PC-3 (cell line): ENCODE measurements at regions not wholly inside any gene's neighbourhood (a gene's known extent, or its start where the extent isn't known, plus 50 kb on each side); places are given as distances from the start of the nearest gene placed in this dataset.

ENCODE experiments used
- ATAC-seq: fragments of 200-7000 bp; cut with Tn5 transposase; 2 replicates; pipeline ENCODE4 v1.9.1; 2020; ENCODE audit warnings: mild to moderate bottlenecking, moderate library complexity
- BruUV-seq: library from RNA; stranded (reverse); fragments of 400-500 nt; replicated peaks from 2 replicates; lab custom pipeline; 2021; lab: Mats Ljungman, UMichigan
- CTCF ChIA-PET: fragments of 300-600 bp; sonication (Branson Sonifier 250); formaldehyde crosslinking; loops from one replicate; lab custom pipeline; 2022; ENCODE audit warnings: antibody characterized with exemption; lab: Charles Lee
- POLR2A ChIA-PET: fragments of 300-600 bp; sonication (Branson Sonifier 250); formaldehyde crosslinking; loops from one replicate; lab custom pipeline; 2022; ENCODE audit warnings: antibody characterized with exemption; ENCODE audit not compliant: unreplicated experiment; lab: Charles Lee
- DNase-seq: peaks from one replicate; pipeline ENCODE4 v3.0.0-alpha.2; 2015
- H2AFZ ChIP-seq: fragments of 300-600 bp; sonication (generic); 2 replicates; pipeline ENCODE4 v1.6.0; 2016; ENCODE audit warnings: antibody characterized with exemption, low read length
- H3F3A ChIP-seq: fragments of 300-600 bp; sonication (generic); one replicate; pipeline ENCODE4 v1.6.0; 2017; ENCODE audit warnings: antibody characterized with exemption, low read length, control low read depth, mild to moderate bottlenecking; ENCODE audit not compliant: unreplicated experiment
- H3K27ac ChIP-seq: fragments of 300-600 bp; sonication (generic); 2 replicates; pipeline ENCODE4 v1.5.1; 2016; ENCODE audit warnings: mild to moderate bottlenecking, low read length
- H3K27me3 ChIP-seq: fragments of 300-600 bp; sonication (generic); 2 replicates; pipeline ENCODE4 v1.6.1; 2016; ENCODE audit warnings: low read length, mixed read lengths
- H3K36me3 ChIP-seq: fragments of 300-600 bp; sonication (generic); 2 replicates; pipeline ENCODE4 v1.6.1; 2016; ENCODE audit warnings: low read depth, mixed run types, low read length, mixed read lengths
- H3K4me1 ChIP-seq: fragments of 300-600 bp; sonication (generic); 2 replicates; pipeline ENCODE4 v1.5.1; 2016; ENCODE audit warnings: low read length; ENCODE audit not compliant: insufficient read depth
- H3K4me2 ChIP-seq: fragments of 300-600 bp; sonication (generic); 2 replicates; pipeline ENCODE4 v1.6.0; 2016; ENCODE audit warnings: low read length
- H3K4me3 ChIP-seq: fragments of 300-600 bp; sonication (generic); 2 replicates; pipeline ENCODE4 v1.5.1; 2016; ENCODE audit warnings: mild to moderate bottlenecking, low read length, mixed read lengths
- H3K79me2 ChIP-seq: fragments of 300-600 bp; sonication (generic); 2 replicates; pipeline ENCODE4 v1.6.1; 2017; ENCODE audit warnings: low read length, mixed read lengths
- H3K9ac ChIP-seq: fragments of 300-600 bp; sonication (generic); 2 replicates; pipeline ENCODE4 v1.6.0; 2016; ENCODE audit warnings: mild to moderate bottlenecking, low read length
- H3K9me2 ChIP-seq: fragments of 300-600 bp; sonication (generic); replicated peaks from 2 replicates; pipeline ENCODE4 v1.6.1; 2016; ENCODE audit warnings: mixed run types, low read length, mixed read lengths
- H3K9me3 ChIP-seq: fragments of 300-600 bp; sonication (generic); 2 replicates; pipeline ENCODE4 v1.6.1; 2016; ENCODE audit warnings: low read length, mixed read lengths
- H4K20me1 ChIP-seq: fragments of 300-600 bp; sonication (generic); 2 replicates; pipeline ENCODE4 v1.6.1; 2016; ENCODE audit warnings: low read length, mixed read lengths
- EZH2 ChIP-seq: fragments of 300-600 bp; sonication (generic); IDR thresholded peaks from one replicate; pipeline ENCODE4 v1.6.1; 2017; ENCODE audit warnings: antibody characterized with exemption, mild to moderate bottlenecking, low read length; ENCODE audit not compliant: unreplicated experiment
- EZH2phosphoT487 ChIP-seq: fragments of 300-600 bp; sonication (generic); IDR thresholded peaks from 2 replicates; pipeline ENCODE4 v1.6.1; 2018; ENCODE audit warnings: mild to moderate bottlenecking, antibody characterized with exemption, low read length, borderline replicate concordance
- intact Hi-C: fragments of 100-400 bp; cut with micrococcal nuclease; formaldehyde crosslinking; loops from 2 replicates; pipeline ENCODE4 v1.9.0; 2023
- TF ChIP-seq, protein P1 (sequence below): fragments of 300-600 bp; sonication (generic); conservative IDR thresholded peaks from 2 replicates; pipeline ENCODE4 v1.5.1; 2017; ENCODE audit warnings: antibody characterized with exemption, low read depth, mild to moderate bottlenecking, low read length

DNA sequence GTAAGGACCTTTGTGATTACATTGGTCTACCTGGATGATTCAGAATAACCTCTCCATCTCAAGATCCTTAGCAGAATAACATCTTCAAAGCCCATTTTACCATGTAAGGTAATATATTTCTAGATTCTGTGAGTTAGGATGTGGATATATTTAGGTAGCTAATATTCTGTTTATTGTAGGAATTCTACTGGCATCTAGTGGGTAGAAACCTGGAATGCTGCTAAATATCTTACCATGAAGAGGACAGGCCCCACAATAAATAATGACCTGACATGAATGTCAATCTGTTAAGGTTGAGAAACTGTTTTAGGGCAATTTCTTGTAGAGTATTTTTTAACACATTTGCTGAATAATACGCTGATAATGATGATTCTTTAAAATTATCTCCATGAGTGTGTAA, 426.8 kb downstream of the MAN2A1 start:
- TF ChIP-seq EZH2: no peak
- no peak for TF ChIP-seq EZH2phosphoT487
- TF ChIP-seq, protein P1, sequence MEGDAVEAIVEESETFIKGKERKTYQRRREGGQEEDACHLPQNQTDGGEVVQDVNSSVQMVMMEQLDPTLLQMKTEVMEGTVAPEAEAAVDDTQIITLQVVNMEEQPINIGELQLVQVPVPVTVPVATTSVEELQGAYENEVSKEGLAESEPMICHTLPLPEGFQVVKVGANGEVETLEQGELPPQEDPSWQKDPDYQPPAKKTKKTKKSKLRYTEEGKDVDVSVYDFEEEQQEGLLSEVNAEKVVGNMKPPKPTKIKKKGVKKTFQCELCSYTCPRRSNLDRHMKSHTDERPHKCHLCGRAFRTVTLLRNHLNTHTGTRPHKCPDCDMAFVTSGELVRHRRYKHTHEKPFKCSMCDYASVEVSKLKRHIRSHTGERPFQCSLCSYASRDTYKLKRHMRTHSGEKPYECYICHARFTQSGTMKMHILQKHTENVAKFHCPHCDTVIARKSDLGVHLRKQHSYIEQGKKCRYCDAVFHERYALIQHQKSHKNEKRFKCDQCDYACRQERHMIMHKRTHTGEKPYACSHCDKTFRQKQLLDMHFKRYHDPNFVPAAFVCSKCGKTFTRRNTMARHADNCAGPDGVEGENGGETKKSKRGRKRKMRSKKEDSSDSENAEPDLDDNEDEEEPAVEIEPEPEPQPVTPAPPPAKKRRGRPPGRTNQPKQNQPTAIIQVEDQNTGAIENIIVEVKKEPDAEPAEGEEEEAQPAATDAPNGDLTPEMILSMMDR: no peak
- peaks cover 7% of the 10 kb centered on the region; the same call in 1 of the 2 replicates for H3K9me3 ChIP-seq
- POLR2A ChIA-PET: no interaction called here
- H3K27ac ChIP-seq: no peak overlapping the region
- H4K20me1 ChIP-seq: no peaks in the 10 kb centered on the region
- CTCF ChIA-PET: no interaction called here
- intact Hi-C loops: no loop called here
- H3K79me2 ChIP-seq: no peaks in the 10 kb centered on the region
- H3K9ac ChIP-seq: no peak overlapping the region
- H3K4me2 ChIP-seq: no peak overlapping the region
- H3K9me2 ChIP-seq: no peaks in the 10 kb centered on the region
- no peak for ATAC-seq
- BruUV-seq: no TSS peak
- no peaks in the 10 kb centered on the region for H3K27me3 ChIP-seq
- peaks cover 12% of the 10 kb centered on the region for H3K4me1 ChIP-seq
- no peaks in the 10 kb centered on the region for H3F3A ChIP-seq
- no peak overlapping the region for H2AFZ ChIP-seq
- H3K4me3 ChIP-seq: no peak overlapping the region
- H3K36me3 ChIP-seq: no peaks in the 10 kb centered on the region
- no peak for DNase-seq

DNA sequence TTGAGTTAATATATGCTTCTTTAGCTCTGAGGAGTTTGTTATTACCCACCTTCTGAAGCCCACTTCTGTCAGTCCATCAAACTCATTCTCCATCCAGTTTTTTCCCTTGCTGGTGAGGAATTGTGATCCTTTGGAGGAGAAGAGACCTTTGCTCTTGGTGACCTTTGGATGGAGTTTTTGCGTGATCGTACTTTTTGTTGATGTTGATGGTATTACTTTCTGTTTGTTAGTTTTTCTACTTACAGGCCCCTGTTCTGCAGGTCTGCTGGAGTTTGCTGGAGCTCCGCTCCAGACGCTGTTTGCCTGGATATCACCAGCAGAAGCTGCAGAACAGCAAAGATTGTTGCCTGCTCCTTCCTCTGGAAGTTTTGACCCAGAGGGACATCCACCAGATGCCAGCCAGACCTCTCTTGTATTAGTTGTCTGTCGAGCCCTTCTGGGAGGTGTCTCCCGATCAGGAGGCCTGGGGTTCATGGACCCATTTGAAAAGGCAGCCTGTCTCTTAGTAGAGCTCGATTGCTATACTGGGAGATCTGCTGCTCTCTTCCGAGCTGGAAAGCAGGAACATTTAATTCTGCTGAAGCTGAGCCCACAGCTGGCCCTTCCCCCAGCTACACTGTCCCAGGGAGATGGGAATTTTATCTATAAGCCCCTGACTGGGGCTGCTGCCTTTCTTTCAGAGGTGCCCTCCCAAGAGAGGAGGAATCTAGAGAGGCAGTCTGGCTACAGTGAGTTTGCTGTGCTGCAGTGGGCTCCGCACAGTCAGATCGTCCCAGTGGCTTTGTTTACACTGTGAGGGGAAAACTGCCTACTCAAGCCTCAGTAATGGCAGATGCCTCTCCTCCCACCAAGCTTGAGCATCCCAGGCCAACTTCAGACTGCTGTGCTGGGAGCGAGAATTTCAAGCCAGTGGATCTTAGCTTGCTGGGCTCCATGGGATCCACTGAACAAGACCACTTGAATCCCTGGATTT, 445.5 kb downstream of the MAN2A1 start:
- POLR2A ChIA-PET: no interaction called here

More for the DNA sequence above, 445.5 kb downstream of the MAN2A1 start:
- H2AFZ ChIP-seq: no peak overlapping the region
- no peak overlapping the region for H3K9ac ChIP-seq
- BruUV-seq: no TSS peak
- ATAC-seq (no peak), DNase-seq (no peak)
- intact Hi-C loops: no loop called here
- no peaks in the 10 kb centered on the region for H3K9me2 ChIP-seq
- H4K20me1 ChIP-seq: no peaks in the 10 kb centered on the region
- no peaks in the 10 kb centered on the region for H3K27me3 ChIP-seq
- no peaks in the 10 kb centered on the region for H3K36me3 ChIP-seq
- no peaks in the 10 kb centered on the region for H3K9me3 ChIP-seq
- no peak overlapping the region for H3K4me2 ChIP-seq
- CTCF ChIA-PET: no interaction called here
- no peaks in the 10 kb centered on the region for H3K4me1 ChIP-seq
- H3F3A ChIP-seq: no peaks in the 10 kb centered on the region
- H3K27ac ChIP-seq: no peak overlapping the region
- TF ChIP-seq, protein P1: no peak
- TF ChIP-seq EZH2 (no peak), EZH2phosphoT487 (no peak)
- H3K79me2 ChIP-seq: no peaks in the 10 kb centered on the region
- no peak overlapping the region for H3K4me3 ChIP-seq
